GM12878 (cell line): ENCODE measurements at regions not wholly inside any gene's neighbourhood (a gene's known extent, or its start where the extent isn't known, plus 50 kb on each side); places are given as distances from the start of the nearest gene placed in this dataset.

Experiments used
- ATAC-seq: fragments of 200-7000 bp; cut with Tn5 transposase; 3 replicates; pipeline ENCODE4 v1.9.1; 2020; ENCODE audit warnings: mild to moderate bottlenecking, moderate library complexity
- BruUV-seq: library from RNA; stranded (reverse); fragments of 400-500 nt; replicated peaks from 2 replicates; lab custom pipeline; 2021; lab: Mats Ljungman, UMichigan
- CTCF ChIA-PET: fragments of 300-600 bp; sonication (Branson Sonifier 250); formaldehyde crosslinking; extraction: SDS; loops from one replicate; lab custom pipeline; 2021; ENCODE audit warnings: inconsistent platforms; lab: Yijun Ruan, JAX
- POLR2A ChIA-PET: fragments of 350-600 bp; formaldehyde crosslinking; extraction: SDS; loops from one replicate; lab custom pipeline; 2021; ENCODE audit warnings: inconsistent platforms; lab: Charles Lee
- RAD21 ChIA-PET: fragments of 300-600 bp; sonication (Branson Sonifier 250); formaldehyde crosslinking; loops from one replicate; lab custom pipeline; 2023; ENCODE audit warnings: antibody characterized with exemption; ENCODE audit not compliant: unreplicated experiment; lab: Charles Lee
- SMC1A ChIA-PET: fragments of 300-600 bp; sonication (Branson Sonifier 250); formaldehyde crosslinking; loops from one replicate; lab custom pipeline; 2023; ENCODE audit not compliant: unreplicated experiment, uncharacterized antibody; lab: Charles Lee
- DNase-seq: peaks from one replicate; pipeline ENCODE4 v3.0.0-alpha.2; 2011; ENCODE audit warnings: low read depth, low spot score
- FAIRE-seq: peaks from 3 replicates; lab custom pipeline; 2011; peaks lifted over from hg19 to GRCh38; lab: Jason Lieb, UNC
- H2AFZ ChIP-seq: 2 replicates; pipeline ENCODE4 v1.6.0; 2011; ENCODE audit warnings: low read depth, low read length, control low read depth; ENCODE audit not compliant: control insufficient read depth
- H3K27ac ChIP-seq: 2 replicates; pipeline ENCODE4 v1.5.1; 2011; ENCODE audit warnings: control low read depth; ENCODE audit not compliant: control insufficient read depth, insufficient read depth
- H3K27me3 ChIP-seq, 2 experiments: replicated peaks in 1 of 2; 2 replicates each; pipeline versions ENCODE4 v1.6.0 to v1.6.1; 2011; ENCODE audit warnings: low read length in 1 of 2; ENCODE audit not compliant: control insufficient read depth in 2 of 2, insufficient read depth in 2 of 2
- H3K36me3 ChIP-seq, 2 experiments: 2 replicates each; pipeline ENCODE4 v1.5.1; 2011; ENCODE audit warnings: low read length in 1 of 2; ENCODE audit not compliant: control insufficient read depth in 2 of 2, insufficient read depth in 2 of 2
- H3K4me1 ChIP-seq: 2 replicates; pipeline ENCODE4 v1.6.1; 2011; ENCODE audit warnings: mild to moderate bottlenecking, low read length, moderate library complexity, mixed read lengths; ENCODE audit not compliant: control insufficient read depth, insufficient read depth
- H3K4me2 ChIP-seq: 2 replicates; pipeline ENCODE4 v1.6.0; 2011; ENCODE audit warnings: control low read depth; ENCODE audit not compliant: control insufficient read depth, insufficient read depth
- H3K4me3 ChIP-seq: fragments of 200-600 bp; sonication (generic); 2 replicates; pipeline ENCODE4 v1.5.1; 2016
- H3K79me2 ChIP-seq: 2 replicates; pipeline ENCODE4 v1.6.0; 2011; ENCODE audit warnings: low read length; ENCODE audit not compliant: control insufficient read depth, insufficient read depth
- H3K9ac ChIP-seq: 2 replicates; pipeline ENCODE4 v1.8.0; 2011; ENCODE audit warnings: low read length, control low read depth, mixed read lengths; ENCODE audit not compliant: control insufficient read depth, insufficient read depth
- H3K9me3 ChIP-seq: replicated peaks from 3 replicates; pipeline ENCODE4 v1.5.1; 2011; ENCODE audit warnings: mild to moderate bottlenecking, low read length; ENCODE audit not compliant: control insufficient read depth, insufficient read depth
- H4K20me1 ChIP-seq: 2 replicates; pipeline ENCODE4 v1.6.0; 2011; ENCODE audit not compliant: control insufficient read depth, insufficient read depth
- LARP7 ChIP-seq: fragments of 450-650 bp; IDR thresholded peaks from 2 replicates; pipeline ENCODE4 v1.6.1; 2017; ENCODE audit warnings: mild to moderate bottlenecking
- NFYA ChIP-seq: IDR thresholded peaks from 2 replicates; pipeline ENCODE4 v1.6.1; 2011; ENCODE audit warnings: low read depth, mild to moderate bottlenecking, low read length, improper control_type of control experiment, borderline replicate concordance
- NR2C2 ChIP-seq: IDR thresholded peaks from 2 replicates; pipeline ENCODE4 v1.6.1; 2011; ENCODE audit warnings: borderline replicate concordance, low read depth; ENCODE audit not compliant: control insufficient read depth, insufficient read length
- POU2F2 ChIP-seq: IDR thresholded peaks from 3 replicates; pipeline ENCODE4 v1.6.1; 2011; ENCODE audit warnings: low read depth, mild to moderate bottlenecking, low read length, borderline replicate concordance
- RCOR1 ChIP-seq: conservative IDR thresholded peaks from 2 replicates; pipeline ENCODE4 v1.6.1; 2012; ENCODE audit warnings: low read depth, low read length, improper control_type of control experiment
- ZNF622 ChIP-seq: fragments of 450-650 bp; IDR thresholded peaks from 2 replicates; pipeline ENCODE4 v1.6.1; 2017; ENCODE audit warnings: mild to moderate bottlenecking, inconsistent platforms
- ZZZ3 ChIP-seq: IDR thresholded peaks from 2 replicates; pipeline ENCODE4 v1.6.1; 2011; ENCODE audit warnings: low read depth; ENCODE audit not compliant: control insufficient read depth, insufficient read length
- WGBS: methylation state at CpG from one replicate; pipeline ENCODE4 v1.1.6; 2016; ENCODE audit warnings: low lambda C conversion rate; ENCODE audit not compliant: insufficient replicate concordance, insufficient coverage; ENCODE audit errors: missing lambda C conversion rate; 5-methylcytosine and 5-hydroxymethylcytosine counted together
- in situ Hi-C: fragments of 300-500 bp; cut with MboI; formaldehyde crosslinking; loops from 9 replicates; pipeline ENCODE4 v1.14.3; 2018; ENCODE audit warnings: mixed read lengths
- intact Hi-C: fragments of 100-400 bp; cut with micrococcal nuclease; formaldehyde crosslinking; loops from one replicate; pipeline ENCODE4 v1.14.2; 2022; ENCODE audit not compliant: unreplicated experiment
- TF ChIP-seq, protein P1 (sequence below): fragments of 150-350 bp; IDR thresholded peaks from 2 replicates; pipeline ENCODE4 v1.6.1; 2016; ENCODE audit warnings: low read depth, low read length

DNA sequence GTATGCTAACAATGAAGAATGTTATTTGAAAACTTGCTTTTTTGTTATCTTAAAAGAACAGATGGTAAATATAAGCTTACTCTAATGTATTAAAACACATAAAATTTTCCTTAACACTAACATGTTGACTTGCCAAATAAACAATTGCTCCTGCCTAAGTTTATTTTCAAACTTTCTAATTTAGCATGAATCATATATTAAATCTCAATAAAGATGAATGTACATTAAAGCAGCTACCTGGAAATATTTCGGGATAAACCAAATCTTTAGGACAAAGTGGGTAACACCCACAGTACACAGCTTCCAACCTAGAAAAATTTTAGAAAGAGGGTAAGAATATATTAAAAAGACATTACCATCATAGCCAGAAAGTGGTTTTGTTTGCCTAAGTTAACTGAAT, 567.4 kb downstream of the ZEB2 start (continued):
- no peak for TF ChIP-seq RCOR1
- TF ChIP-seq ZNF622, result no peak
- no peak for TF ChIP-seq NFYA
- TF ChIP-seq NR2C2, result no peak
- TF ChIP-seq ZZZ3, result no peak
- no peak for TF ChIP-seq POU2F2
- no peak for TF ChIP-seq LARP7
- TF ChIP-seq, all 136 proteins: peak for 0

DNA sequence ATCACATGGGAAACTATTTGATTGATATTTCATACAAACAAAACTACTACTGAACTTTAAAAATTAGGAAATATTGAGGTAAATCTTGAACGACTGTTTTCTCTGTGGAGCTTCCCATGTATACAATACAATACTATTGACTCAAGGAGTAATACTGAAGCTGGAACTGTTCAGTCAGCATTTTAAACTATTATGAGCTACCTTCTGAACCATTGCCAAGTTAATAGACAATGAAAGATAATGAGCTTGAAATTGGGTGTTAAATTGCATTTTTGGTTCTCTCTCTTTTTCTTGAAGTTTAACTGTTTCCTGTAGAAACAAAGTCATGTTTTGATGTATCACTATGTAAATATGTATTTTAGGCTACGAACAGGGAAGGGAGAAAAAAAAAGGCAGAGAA, 569.2 kb downstream of the ZEB2 start:
- no peaks in the 10 kb centered on the region for H3K79me2 ChIP-seq
- ATAC-seq, result no peak
- H3K27ac ChIP-seq, result no peak overlapping the region
- ChIA-PET RAD21 (no interaction called here), SMC1A (interaction anchor here (1.6 to 2.1 kb wide), 4 partner anchors 11 to 24 kb away, joined by 8 to 16 read pairs (median 10); no protein-coding TSS in a partner anchor), CTCF (interaction anchor here (1.4 to 3.8 kb wide), 2 partner anchors 11 to 16 kb away, joined by 7 to 18 read pairs; no protein-coding TSS in a partner anchor), POLR2A (no interaction called here)
- no peaks in the 10 kb centered on the region for H3K27me3 ChIP-seq
- no peaks in the 10 kb centered on the region for H4K20me1 ChIP-seq
- DNase-seq, result no peak
- WGBS, result 98% methylated on average over 2 of the region's 2 CpGs
- no TSS peak for BruUV-seq
- no peak overlapping the region for H2AFZ ChIP-seq
- TF ChIP-seq, protein P1, sequence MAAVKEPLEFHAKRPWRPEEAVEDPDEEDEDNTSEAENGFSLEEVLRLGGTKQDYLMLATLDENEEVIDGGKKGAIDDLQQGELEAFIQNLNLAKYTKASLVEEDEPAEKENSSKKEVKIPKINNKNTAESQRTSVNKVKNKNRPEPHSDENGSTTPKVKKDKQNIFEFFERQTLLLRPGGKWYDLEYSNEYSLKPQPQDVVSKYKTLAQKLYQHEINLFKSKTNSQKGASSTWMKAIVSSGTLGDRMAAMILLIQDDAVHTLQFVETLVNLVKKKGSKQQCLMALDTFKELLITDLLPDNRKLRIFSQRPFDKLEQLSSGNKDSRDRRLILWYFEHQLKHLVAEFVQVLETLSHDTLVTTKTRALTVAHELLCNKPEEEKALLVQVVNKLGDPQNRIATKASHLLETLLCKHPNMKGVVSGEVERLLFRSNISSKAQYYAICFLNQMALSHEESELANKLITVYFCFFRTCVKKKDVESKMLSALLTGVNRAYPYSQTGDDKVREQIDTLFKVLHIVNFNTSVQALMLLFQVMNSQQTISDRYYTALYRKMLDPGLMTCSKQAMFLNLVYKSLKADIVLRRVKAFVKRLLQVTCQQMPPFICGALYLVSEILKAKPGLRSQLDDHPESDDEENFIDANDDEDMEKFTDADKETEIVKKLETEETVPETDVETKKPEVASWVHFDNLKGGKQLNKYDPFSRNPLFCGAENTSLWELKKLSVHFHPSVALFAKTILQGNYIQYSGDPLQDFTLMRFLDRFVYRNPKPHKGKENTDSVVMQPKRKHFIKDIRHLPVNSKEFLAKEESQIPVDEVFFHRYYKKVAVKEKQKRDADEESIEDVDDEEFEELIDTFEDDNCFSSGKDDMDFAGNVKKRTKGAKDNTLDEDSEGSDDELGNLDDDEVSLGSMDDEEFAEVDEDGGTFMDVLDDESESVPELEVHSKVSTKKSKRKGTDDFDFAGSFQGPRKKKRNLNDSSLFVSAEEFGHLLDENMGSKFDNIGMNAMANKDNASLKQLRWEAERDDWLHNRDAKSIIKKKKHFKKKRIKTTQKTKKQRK, result no peak
- H3K4me3 ChIP-seq, result no peak overlapping the region
- no peaks in the 10 kb centered on the region for H3K36me3 ChIP-seq
- H3K9ac ChIP-seq, result no peak overlapping the region
- intact Hi-C loops, result no loop called here
- H3K4me1 ChIP-seq, result no peaks in the 10 kb centered on the region
- in situ Hi-C loops, result no loop called here
- H3K4me2 ChIP-seq, result no peak overlapping the region
- no peak for FAIRE-seq
- no peaks in the 10 kb centered on the region for H3K9me3 ChIP-seq
